ENCODE measurements at regions not wholly inside any gene's neighbourhood (a gene's known extent, or its start where the extent isn't known, plus 50 kb on each side); places are given as distances from the start of the nearest gene placed in this dataset.
A peak's percentile ranks its signal among the peaks of the same experiment; 100 is the strongest.

DNA sequence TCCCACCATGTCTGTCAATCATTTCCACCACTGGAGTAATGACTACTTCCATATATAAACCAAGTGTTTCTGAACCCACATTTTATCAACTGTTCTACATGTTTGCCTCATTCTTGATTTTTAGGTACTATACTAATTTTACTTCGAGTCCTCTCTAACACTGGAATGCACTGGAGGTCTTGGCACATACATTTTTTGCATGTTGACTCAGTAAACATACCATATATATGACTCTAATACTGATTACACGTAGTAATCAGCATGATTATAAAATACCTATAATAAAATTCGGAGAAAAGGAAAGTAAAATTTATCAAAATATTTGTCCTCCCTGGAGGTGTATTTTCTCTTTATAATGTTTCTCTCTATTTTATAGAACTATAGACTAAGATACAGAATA is 621.7 kb upstream of the NUDT12 start:
- no peak for DNase-seq

DNA sequence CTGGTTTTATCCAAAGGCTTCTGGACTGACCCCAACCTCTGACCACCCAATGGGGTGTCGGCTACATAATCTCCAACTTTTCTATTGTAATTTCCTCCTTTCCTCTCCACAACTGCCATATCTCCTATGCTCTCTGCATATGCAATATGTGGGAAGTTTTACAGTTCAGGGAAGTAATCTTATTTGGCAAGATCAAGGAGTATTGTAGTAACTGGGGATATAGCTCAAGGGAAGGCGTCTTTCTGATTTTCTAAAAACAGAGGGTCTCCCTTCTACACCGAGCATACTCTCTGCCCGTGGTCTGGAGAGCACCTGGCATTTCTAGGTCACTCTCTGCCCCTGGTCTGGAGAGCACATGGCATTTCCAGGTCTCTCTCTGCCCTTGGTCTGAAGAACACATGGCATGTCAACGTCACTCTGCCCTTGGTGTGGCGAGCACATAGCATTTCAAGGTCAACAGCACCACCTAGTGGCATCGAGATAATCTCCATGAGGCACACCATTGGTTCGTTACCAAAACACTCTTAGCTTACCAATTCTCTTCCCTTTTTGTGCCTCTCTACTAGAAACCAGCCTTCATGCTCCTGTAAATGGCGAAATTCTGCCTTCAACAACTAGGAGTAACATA is 616.4 kb upstream of the NUDT12 start:
- DNase-seq: peak in 17 of 58 donors; percentile 2 to 43 (median 8)

DNA sequence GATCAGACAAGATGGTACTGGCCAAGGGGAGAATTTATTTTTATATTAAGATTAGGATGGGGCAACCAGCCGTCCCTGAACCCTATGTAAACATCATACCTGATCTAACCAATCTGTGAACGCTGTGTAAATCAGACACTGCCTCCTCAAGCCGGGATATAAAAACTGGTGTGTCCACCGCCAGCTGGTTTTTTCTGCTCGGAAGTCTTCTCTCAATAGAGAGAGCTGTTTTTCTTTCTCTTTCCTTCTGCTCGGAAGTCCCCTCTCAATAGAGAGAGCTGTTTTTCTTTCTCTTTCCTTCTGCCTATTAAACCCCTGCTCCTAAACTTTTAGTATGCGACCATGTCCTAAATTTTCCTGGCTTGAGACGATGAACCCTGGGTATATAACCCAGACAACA is 615.5 kb upstream of the NUDT12 start:
- DNase-seq: no peak

GRCh38 chr5:104177651-104178050 is 615.1 kb upstream of the NUDT12 start:
- DNase-seq: no peak

- no peak for DNase-seq
Measured at GRCh38 chr5:104172976-104173375, 610.4 kb upstream of the NUDT12 start.

DNA sequence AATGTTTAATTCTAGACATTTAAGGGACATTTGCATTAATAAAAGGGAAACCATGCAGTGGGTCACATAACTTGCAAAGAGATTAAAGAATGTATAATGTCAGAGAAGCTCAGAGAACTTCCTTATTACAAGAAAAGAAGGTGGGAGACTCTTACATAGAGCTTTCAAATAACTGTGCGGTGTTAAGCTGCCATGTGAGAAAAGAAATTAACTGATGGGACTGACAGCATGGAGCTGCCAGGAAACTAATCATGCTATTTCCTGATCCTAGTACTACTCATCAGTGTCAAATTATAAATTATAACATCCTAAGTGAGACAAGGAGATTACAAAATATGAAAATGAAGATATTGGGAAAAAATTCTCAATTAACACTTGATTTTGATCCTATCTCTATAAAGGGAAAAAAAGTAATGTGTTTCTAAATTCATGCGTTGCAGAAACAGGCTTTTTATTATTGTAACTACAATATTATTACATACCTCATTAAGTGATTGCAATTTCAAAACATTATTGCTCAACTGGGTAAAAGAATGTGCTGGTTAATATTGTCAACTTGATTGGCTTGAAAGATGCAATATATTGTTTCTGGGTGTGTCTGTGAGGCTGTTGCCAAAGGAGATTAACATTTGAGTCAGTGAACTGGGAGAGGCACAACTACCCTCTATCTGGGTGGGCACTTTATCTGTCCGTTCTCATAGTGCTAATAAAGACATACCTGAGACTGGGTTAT is 609.5 kb upstream of the NUDT12 start:
- DNase-seq: no peak

DNA sequence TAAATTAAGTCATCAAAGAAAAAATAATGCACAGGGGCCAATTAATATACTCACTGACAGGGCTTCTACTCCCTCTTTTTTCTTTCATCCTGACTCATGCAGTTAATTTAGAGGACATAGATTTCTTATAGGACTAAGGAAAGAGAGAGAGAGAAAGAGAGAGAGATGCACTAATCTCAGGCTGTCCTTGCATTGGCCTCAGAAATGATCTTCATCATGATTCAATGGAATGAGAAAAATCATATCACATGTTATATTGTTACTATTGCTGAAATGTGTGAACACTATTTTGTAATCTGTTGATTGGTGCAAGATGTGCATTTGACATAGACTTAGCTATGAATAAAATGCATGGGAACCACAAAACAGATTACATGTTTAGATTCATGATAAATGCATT is 608.3 kb upstream of the NUDT12 start:
- no peak for DNase-seq

DNA sequence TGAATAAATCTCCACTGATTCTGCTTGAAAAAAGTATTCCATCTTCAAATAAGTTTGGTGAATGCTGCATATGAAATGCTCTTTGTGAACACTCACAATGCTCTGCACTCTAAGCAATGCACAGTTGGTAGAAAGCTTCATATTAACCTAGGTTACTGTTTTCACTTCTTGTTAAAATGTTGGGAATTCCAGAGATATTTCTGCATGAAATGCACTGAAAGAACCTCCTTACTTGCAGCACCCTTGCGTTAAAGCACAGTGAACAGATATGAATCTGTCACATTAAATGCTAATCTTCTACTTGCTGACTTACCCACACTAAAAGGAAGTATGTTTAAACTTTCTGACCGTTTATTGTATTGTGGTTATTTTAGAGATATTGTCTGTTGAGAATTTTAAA is 584.1 kb upstream of the NUDT12 start:
- DNase-seq: no peak

GRCh38 chr5:104139840-104140239 is 577.3 kb upstream of the NUDT12 start:
- no peak for DNase-seq

GRCh38 chr5:104130320-104130719 is 567.7 kb upstream of the NUDT12 start:
- DNase-seq: no peak

DNA sequence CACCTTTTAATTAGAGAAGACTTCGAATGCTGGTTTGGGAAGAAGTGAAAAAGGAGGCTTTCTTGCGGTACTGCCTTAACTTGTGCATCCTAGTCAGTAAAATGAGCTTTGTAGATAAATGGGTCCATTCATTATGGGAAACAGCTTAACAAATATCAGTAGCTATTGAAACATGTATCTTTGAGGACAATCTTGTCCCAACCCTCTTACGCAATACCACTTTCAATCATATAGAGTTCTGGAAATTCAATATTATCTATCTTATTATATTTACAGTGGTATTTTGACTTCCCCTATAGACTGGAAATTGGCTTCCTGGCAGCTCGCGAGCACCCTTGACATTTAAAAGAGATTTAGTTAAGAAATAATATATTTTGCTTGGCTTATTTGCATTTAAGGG is 565.8 kb upstream of the NUDT12 start:
- DNase-seq: no peak

DNA sequence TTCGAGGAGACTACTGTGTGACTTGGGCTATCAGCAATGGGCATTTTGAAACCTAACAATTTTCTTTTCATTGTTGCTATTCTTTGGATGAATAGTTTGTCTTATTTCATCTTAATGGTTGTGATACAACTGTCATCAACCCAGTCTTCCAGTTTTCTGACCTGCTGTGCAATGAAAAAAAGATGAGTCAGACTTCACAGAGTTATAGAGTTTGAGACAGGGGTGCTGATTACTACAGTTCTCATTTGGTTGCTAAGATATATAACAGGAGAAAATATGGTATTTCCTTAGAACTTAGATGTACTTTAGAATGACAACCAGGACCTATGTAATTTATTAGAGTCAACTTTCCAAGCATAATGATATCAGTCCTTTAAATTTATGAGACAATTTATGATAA is 564.4 kb upstream of the NUDT12 start:
- DNase-seq: no peak

DNA sequence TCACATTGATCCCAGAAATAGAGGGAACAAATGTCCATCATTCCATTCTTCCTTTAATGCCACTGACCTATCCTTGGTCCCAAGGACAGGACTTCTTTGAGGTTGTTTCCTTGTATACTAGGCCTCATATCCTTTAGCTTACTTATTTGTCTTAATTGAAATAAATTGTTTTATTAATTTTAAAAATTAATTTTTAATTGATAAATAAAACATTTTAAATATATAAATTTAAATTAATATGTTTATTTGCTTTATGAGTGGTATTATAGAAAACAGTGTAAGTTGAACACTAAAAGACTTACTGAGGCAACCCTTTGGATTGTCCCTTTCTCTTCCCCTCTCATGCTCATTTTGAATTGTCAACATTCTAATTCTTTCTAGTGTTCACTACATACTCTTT is 556.9 kb upstream of the NUDT12 start:
- DNase-seq: no peak

DNA sequence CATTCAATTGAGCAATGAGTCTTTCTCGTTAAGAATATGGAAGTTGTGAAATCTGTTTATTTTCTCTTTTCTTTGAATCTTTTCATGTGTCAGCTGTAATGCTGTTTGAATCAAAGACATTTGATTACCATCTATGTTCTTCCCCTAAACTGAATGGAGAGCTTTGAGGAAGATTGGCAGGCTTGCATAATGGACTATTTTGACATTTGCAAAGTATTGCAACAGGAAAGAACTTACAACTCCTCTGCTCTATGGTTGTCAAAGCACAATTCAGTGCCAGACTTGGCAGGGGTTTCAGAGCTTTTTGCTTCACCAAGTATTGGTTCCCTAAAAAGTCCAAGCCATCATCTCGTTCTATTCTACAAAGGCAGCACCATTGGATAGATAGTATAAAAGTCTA is 549.0 kb upstream of the NUDT12 start:
- no peak for DNase-seq

DNA sequence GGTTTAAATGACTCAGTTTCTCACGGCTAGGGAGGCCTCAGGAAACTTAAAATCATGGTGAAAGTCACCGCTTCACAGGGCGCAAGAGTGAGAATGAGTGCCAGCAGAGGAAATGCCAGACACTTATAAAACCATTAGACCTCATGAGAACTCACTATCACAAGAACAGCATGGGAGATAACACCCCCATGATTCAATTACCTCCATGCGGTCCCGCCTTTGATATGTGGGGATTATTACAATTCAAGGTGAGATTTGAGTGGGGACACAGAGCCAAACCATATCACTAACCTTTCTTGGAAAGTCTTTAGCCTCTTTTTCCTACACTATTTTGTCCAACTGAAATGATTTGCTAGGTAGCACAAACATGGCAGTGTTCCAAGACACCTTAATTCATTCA is 533.9 kb upstream of the NUDT12 start:
- no peak for DNase-seq

DNA sequence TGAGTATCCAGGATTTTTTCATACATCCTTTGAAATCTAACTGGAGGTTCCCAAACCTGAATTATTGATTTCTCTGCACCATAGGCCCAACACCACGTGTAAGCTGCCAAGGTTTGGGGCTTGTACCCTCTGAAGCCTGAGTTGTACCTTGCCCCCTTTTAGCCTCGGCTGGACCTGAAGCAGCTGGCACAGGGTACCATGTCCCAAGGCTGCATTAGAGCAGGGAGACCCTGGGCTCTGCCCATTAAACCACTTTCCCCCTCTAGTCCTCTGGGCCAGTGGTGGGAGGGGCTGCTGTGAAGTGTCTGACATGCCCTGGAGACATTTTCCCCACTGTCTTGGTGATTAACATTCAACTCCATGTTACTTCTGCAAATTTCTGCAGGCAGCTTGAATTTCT is 532.9 kb upstream of the NUDT12 start:
- no peak for DNase-seq

- DNase-seq: no peak
Measured at GRCh38 chr5:104088876-104089778, 526.5 kb upstream of the NUDT12 start.

DNA sequence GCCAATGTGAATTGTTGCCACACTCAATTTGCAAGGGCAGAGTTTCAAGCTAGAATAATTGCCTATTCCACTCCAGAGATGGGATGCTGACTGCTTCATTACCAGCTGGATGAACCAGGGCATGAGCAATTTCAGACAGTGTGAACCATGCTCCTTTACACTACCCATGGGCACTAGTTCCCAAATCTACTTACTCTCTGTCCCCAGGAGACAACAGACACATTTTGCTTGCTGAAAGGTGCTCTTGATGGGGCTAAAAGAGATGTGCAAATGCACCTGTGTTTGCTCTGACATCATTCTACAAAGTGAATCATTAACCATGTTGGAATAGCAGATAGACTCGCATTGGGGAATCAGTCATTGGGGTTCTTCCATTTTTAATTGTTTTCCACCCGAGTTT is 522.3 kb upstream of the NUDT12 start:
- no peak for DNase-seq

GRCh38 chr5:104082754-104083153 is 520.2 kb upstream of the NUDT12 start:
- DNase-seq: no peak

GRCh38 chr5:104081232-104081631 is 518.6 kb upstream of the NUDT12 start:
- no peak for DNase-seq

DNA sequence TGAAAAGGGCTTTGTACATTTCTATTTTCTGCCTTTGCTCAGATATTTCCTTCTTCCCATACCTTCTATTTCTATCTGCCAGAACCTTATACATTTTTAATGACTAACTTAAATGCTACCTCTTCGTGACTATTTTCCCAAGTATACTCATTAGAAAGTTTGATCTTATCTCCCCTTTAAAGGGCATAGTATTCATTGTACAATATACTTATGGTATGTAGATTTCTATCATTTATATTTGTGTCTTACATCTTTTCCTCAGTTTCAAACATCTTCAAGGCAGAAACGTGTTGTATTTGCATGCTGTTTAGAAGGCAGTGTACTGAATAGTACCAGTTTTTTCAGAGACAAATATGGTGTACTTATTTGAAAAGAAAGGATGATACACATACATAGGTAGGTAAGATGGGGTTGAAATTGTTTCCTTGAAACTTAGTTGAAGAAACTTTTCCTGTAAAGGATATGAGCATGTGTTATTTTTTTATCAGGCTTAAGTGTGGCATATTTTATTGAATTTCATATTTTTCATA is 518.1 kb upstream of the NUDT12 start:
- no peak for DNase-seq

All from anterior cingulate cortex (tissue), 58 donors.